NCI-H524 treated with DMSO at 0.1 percent for 48 hours (cell line): ENCODE measurements at regions not wholly inside any gene's neighbourhood (a gene's known extent, or its start where the extent isn't known, plus 50 kb on each side); places are given as distances from the start of the nearest gene placed in this dataset.
A peak's percentile ranks its signal among the peaks of the same experiment; 100 is the strongest.
"Not testable (repeated sequence)": the region's sequence is repeated elsewhere in the genome, so short reads cannot be mapped to it uniquely, and the experiment has no call there.

Experiments used
- DNase-seq: peaks from one replicate; lab custom pipeline; 2025; lab: John Stamatoyannopoulos, UW

GRCh38 chr1:95669638-95670037 is 435.6 kb downstream of the RWDD3 start:
- DNase-seq = not testable (repeated sequence)

DNA sequence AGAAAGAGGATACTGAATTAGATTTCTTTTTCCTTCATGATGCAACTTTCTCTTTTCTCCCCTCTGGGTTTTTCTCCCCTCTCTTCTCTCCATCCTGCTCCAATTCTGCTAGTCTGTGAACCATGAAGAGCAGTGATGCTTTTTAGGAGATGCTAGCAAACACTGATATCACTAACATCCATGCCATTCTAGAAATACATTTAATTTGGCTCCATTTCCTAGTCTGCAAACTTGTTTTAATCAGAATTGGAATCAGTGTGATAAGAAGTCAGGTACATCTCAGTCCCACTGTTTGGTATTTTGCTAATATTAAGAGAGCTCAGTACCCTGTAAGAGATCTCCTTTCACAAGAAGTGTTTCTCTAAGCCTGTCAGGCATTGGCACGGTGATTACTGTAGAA is 437.1 kb downstream of the RWDD3 start:
- no peak for DNase-seq

- DNase-seq = no peak
These were observed 445.3 kb downstream of the RWDD3 start for GRCh38 chr1:95679262-95679661.

GRCh38 chr1:95685081-95685480 is 451.1 kb downstream of the RWDD3 start:
- DNase-seq = peak; percentile 59

GRCh38 chr1:95686217-95686616 is 452.2 kb downstream of the RWDD3 start:
- DNase-seq = no peak

GRCh38 chr1:95699149-95699953 is 465.3 kb downstream of the RWDD3 start:
- no peak for DNase-seq

GRCh38 chr1:95701450-95702173 is 467.6 kb downstream of the RWDD3 start:
- DNase-seq = no peak

GRCh38 chr1:95703046-95703445 is 469.0 kb downstream of the RWDD3 start:
- DNase-seq = no peak

DNA sequence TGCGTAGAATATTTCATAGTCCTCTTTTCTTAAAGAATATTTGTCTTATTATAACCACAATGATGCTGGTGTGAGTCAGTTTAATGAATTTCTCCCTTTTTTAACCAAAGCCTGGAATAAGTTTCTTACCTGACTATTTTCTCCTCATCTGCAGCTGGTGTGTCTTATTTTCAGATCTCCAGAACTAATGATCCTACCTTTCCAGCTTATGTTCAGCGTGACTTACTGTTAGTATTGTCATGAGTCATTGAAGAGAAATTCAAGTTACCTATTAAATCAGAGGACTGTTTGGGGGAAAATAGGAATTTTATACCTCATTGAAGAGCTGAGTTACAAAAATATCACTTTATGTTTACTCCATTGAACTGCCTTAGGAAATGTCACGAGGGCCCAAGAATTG is 482.1 kb downstream of the RWDD3 start:
- DNase-seq = no peak

GRCh38 chr1:95716550-95716949 is 482.5 kb downstream of the RWDD3 start:
- DNase-seq = no peak

GRCh38 chr1:95723346-95723745 is 489.3 kb downstream of the RWDD3 start:
- no peak for DNase-seq

- DNase-seq = no peak
These were observed 494.8 kb downstream of the RWDD3 start for GRCh38 chr1:95728841-95729240.

- DNase-seq = no peak
These were observed 497.0 kb downstream of the RWDD3 start for GRCh38 chr1:95730986-95731385.

GRCh38 chr1:95731466-95731865 is 497.5 kb downstream of the RWDD3 start:
- no peak for DNase-seq

GRCh38 chr1:95733031-95733430 is 499.0 kb downstream of the RWDD3 start:
- DNase-seq = no peak

DNA sequence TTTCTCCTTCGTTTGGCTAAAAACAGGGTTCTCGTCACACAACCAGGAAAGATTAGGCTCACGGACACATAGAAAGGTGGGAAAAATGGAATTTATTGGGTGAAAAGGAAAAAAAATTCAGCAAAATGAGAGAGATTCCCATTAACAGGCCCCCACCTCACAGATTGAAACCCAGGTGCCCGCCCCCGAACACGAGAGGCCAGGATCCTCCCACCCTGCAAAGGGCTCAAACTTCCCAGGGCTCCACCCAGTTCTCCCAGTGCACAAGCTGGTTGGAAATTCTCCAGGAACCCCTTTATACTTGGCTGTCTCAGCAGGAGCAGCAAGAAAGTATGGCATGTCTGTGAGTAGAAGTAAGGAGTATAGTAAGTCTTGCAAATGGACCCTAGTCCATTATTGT is 499.7 kb downstream of the RWDD3 start:
- no peak for DNase-seq

- no peak for DNase-seq
These were observed 500.6 kb downstream of the RWDD3 start for GRCh38 chr1:95734560-95734959.

DNA sequence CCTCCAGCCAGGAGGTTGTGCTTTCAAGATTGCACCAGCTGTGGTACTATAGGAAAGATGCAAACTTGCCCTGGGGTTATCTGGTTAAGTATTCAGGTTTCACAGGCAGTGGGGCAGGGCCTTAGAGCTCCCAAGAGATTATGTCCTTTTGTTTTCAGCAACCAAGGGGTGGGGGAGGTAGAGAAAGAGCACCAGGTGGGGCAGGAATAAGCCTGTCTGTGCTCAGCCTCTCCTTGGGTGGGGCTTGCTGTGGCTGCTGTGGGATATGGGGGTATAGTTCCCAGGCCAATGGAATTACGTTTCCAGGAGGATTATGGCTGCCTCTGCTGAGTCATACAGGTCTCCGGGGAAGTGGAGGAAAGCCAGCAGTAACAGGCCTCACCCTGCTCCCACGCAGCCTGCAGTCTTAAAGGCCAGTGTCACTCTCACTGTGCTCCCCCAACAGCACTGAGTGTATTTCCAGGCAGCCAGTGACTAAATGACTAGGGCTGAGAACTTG is 508.6 kb downstream of the RWDD3 start:
- DNase-seq = peak; percentile 54

GRCh38 chr1:95744731-95745130 is 510.7 kb downstream of the RWDD3 start:
- no peak for DNase-seq

DNA sequence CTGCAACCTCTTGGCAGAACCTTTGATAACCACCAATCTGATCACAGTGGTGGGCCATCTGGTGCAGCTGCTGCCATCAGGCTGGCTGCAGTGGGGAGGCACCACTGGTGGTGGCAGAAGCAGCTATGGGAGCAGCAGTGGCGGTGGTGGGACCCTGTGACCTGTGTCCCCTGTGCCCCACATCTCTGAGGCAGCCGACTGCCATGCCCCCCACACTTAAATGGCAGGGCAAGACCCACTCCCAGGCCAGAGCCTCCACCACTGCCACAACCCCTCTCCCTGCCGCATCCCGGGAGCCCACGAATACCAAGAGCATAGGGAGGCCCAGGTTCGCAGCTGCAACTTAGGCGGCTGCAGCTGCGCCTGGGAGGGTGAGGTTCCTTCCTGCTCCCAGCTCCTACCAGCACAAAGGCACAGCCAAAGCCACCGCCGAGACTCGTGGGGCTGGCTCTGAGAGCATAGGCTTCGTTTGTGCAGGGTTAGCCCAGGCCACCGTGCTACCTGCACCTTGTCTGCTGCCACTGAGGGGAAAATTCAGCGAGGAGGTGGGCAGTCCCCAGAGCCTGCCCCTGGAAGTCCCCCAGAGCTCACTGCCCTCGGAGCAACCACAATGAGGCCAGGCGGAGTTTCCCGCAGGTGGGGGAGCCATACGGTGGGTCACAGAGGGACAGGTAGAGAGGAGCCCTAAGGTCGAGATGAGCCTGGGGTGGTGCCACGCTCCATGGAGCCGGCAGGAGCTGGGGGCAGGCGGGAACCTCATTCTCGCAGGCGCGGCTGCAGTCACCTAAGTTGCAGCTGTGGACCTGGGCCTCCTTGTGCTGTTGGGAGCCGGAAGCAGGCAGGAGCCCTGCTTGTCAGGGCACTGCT is 518.7 kb downstream of the RWDD3 start:
- no peak for DNase-seq

GRCh38 chr1:95753382-95754016 is 519.5 kb downstream of the RWDD3 start:
- DNase-seq = no peak

- DNase-seq = no peak
These were observed 520.4 kb downstream of the RWDD3 start for GRCh38 chr1:95754412-95754811.
